HG02840 (cell line): ENCODE measurements at regions not wholly inside any gene's neighbourhood (a gene's known extent, or its start where the extent isn't known, plus 50 kb on each side); places are given as distances from the start of the nearest gene placed in this dataset.
"Not testable (repeated sequence)": the region's sequence is repeated elsewhere in the genome, so short reads cannot be mapped to it uniquely, and the experiment has no call there.

ENCODE experiments used
- ATAC-seq: cut with Tn5 transposase; IDR thresholded peaks from one replicate; pipeline ENCODE4 v1.9.1; 2021; ENCODE audit warnings: mild to moderate bottlenecking, moderate library complexity, moderate number of reproducible peaks; ENCODE audit not compliant: unreplicated experiment, low FRiP score

DNA sequence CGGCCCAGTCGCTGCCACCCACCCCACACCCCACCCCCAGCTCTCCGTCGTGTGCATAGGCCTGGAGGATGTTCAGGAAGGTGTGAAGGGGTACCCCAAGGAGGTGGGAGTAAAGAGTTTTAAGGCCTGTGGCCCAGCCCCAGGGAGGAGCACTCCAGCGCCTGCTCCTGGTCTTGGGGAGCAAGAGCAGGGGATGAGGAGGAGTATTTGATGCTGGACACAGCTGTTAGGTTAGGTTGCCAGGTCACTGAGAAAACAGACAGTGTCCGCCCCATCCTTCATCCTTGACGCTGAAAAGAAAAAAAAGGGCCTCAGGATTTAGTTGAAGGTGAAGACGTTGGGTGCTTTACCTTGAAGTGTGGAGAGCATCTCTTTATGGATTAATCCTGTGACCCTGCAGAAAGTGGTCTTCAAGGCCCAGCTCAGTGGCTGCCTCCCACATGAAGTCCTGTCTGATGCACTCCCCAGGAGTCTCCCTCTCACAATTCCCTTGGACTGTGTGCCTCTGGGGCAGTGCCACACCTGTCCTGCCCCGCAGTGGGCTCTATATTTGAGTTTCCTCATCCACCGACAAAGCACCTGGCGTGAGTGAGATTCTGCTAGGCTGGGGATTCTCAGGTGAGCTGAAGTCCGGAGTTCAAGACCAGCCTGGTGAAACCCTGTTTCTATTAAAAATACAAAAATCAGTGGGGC is 101.8 kb downstream of the SPRY4 start:
- peak; percentile 11 for ATAC-seq

DNA sequence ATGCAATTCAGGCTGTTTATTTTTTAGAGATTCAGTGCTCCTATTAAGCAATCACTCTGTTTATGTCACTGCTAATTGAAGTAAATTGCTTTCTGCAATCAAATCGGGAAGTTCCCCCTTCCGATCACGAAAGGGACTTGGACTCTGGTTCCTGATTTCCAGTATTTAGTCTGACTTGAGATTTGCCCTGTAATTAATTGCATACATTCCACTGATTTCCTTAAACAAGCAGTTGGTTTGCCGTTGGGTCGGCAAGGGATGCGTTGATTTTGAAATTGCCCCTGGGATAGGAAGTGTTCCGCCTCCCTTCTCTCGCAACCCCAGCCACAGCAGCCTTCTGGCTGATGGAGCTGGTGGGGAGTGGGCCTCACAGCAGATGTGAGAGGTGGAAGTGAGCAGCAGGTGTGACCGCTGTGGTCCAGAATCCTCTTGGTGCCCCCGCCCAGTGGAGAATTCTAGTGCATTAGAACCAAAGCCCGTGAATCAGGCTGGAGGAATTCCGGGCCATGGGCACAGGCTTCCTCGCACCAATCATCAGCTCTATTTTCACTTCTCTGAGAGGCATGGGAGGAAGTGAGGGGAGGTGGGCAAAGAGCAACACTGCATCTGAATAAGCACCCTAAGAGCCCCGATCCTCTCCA is 102.5 kb downstream of the SPRY4 start:
- no peak for ATAC-seq

DNA sequence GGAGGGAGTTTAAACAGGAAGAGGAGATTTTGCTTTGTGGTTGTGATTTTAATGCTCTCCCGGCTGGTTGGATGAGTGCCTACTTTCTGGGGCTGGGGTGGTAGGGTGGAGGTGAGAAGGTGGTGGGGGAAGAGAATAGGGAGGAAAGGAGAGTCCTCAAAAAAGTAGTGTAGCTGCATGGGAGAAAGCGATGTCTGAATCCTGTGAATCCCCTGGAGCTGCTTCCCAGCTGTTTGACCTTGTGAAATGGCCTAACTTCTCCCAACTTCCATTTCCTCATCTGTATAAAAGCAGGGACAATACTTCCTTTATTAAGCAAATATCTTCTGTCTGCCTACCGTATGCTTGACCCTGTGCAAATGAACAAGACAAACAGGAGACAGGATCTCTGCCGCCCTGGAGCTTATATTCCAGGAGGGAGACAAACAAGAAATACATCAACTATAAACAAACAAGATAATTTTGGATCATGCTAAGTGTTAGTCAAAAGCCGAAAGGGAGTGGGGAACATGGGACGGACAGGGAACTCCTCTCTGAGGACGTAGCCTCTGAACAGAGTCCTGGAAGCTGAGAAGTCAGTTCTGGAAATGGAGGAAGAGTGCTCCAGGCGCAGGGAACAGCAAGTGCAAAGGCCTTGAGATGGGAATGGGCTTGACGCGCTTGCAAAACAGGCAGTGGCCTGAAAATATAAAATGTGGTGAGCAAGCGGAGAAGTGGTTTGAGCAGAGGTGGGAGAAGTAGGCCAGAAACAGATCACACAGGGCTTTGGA is 103.5 kb downstream of the SPRY4 start:
- no peak for ATAC-seq

DNA sequence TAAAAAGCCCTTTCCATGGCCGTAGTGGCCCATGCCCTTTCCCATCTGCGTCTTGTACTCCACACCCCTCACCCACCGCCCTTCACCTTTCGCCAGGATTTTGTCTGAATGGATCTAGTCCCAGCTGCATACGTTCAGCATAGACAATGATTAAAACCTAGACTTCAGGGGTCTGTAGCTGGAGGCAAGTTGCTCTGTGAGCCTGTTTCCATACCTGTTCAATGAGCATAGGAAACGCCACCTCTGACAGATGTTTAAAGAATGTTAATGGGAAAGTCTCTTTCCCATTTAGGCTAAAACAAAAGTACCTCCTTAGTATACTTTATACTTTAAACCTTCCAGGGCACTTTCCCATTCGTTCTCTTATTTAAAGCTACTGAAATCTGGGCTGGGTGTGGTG is 105.7 kb downstream of the SPRY4 start:
- ATAC-seq, result no peak

DNA sequence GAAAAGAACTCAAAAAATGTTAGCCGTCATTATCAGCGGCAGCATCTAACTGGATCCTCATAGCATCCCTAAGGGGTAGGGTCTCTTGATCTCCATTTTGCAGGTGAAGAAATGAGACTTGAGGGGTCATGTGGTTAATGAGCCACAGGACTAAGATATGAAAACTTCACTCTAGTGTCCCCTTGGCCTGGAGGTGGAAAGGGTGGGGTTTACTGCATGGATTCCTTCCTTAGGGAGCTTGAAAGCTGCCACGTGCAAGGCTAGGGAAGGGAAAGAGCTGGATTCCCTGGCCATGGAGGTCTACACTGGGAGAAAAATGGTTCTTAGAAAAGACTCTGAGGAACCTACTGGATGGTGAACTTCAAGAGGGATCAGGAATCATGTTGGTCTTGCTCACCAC is 107.9 kb downstream of the SPRY4 start:
- no peak for ATAC-seq

DNA sequence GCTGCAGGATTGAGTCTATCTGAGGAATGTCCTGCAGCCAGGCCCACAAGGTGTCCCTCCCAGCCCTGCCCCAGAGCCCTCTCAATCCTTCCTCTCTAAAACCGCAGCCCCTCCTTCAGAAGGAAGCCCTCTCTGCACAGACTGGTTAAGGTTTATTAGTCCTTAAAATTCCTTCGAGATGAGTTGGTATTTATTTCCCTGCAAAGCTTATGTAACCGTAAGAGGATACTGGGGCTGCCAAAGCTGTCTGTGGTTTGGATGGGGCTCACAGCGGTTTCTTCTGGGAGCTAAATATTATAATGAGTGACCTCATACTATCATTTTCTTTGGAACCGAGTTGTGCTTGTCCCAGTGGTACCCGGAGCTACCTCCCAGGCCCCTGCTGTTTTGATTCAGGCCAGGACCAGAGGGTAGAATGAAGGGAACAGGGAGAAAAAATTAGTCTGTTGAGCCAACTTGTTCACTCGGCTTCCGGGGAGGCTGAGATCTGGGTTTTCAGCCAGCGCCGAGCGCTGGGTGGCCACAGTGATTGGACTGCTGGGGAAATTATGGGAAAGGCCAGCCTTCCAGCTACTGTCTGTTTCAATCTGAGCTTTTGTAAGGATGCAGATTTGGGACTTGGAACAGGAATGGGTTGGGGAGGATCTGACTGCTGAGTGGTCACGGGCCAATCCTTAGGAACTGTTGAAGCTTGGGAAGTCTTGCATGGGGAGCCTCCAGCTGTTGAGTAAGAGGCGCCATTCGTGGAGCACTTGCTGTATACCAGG is 107.5 kb downstream of the NDFIP1 start:
- ATAC-seq, result no peak

DNA sequence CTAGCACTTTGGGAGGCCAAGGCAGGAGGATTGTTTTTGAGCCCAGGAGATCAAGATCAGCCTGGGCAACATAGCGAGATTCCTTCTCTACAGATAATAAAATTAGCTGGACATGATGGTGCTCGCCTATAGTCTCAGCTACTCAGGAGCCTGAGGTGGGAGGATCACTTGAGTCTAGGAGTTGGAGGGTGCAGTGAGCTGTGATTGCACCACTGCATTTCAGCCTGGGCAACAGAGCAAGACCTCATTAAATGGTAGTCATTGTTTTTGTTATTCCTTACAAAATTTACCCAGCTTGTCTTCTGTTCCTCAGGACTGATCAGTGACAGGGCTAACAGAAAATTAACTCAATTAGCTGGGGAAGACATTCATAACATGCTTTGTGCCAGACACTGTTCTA is 104.5 kb downstream of the NDFIP1 start:
- no peak for ATAC-seq

DNA sequence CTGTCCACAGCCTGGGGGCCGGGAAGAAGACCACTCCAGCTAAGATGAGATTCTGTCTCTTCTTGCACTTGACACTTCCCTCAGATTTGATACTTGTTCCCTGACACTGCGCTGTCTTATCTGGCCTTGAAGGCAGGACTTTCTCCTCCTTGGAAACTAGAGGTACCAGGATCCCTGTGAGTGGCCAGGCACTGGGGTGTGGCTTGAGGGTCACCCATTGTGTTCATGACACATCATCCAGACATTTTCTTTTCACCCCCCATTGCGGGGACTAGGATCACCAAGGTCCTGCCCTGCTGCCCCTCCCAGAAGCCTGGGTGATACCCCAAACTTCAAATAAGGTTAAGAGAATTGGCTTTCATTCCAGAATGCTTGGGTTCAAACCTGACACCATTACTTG is 103.3 kb downstream of the NDFIP1 start:
- no peak for ATAC-seq

DNA sequence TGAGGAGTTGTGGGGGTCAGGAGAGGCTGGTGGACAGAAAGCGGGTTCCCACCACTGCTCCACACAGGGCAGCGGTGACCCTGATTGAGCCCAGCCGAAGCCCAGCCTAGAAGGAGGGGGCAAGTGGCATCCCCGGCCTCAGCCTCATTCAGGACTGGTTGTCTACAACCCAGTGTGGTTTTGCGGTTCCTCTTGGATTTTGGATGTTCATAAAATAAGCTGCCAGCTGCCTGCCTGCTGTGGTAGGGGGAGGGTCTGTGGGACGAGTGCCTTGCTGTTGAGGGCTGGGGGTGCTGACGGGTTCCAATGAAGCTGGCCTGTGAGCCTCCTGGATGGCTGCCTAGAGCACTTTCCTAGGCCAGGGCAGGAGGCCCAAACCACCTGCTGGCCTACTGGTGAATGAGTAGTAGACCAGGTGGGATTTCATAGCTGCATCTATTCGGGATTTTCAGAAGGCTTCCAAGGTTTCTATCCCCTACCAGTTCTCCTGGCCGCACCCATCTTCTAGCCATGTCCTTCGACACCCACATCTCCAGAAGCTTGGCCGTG is 102.4 kb downstream of the NDFIP1 start:
- no peak for ATAC-seq

DNA sequence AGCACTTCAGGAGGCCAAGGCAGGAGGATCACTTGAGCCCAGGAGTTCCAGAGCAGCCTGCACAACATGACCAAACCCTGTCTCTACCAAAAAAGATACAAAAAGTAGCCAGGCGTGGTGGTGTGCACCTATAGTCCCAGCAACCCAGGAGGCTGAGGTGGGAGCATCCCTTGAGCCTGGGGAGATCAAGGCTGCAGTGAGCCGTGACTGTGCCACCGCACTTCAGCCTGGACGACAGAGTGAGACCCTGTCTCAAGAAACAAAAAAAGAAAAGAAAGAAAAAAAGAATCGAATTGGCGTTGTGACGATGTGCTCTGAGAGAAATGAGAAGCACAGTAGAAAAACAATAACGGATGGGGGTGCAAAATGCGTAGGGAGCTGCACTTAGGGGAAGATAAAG is 101.4 kb downstream of the NDFIP1 start:
- no peak for ATAC-seq

DNA sequence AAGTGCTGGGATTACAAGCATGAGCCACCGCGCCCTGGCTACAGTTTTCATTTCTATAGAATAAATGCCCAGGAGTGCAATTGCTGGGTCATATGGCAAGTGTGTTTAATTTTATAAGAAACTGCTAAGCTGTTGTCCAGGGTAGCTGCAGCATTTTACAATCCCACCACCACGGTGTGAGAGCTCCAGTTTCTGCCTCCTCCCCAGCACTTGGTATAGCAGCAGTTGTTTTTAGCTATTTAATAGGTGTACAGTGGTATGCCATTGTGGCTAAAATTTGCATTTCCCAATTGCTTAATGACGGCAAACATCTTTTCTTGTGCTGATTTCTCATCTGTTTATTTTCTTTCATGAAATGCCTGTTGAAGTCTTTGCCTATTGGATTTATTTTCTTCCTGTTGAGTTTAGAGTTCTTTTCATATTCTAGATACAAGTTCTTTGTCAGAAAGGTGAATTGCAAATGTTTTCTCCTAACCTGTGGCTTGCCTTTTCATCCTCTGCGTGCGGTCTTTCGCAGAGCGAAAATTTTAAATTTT is 100.3 kb downstream of the NDFIP1 start:
- ATAC-seq, result no peak

DNA sequence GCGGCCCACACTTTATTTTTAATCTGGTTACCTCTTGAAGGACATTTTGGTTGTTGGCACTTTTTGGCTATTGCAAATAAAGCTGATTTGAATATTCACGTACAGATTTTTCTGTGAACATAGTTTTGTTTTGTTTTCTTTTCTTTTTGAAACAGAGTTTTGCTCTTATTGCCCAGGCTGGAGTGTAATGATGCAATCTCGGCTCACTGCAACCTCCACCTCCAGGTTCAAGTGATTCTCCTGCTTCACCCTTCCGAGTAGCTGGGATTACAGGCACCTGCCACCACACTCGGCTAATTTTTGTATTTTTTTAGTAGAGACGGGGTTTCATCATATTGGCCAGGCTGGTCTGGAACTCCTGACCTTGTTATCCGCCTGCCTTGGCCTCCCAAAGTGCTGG is 99.7 kb downstream of the NDFIP1 start:
- ATAC-seq, result not testable (repeated sequence)

DNA sequence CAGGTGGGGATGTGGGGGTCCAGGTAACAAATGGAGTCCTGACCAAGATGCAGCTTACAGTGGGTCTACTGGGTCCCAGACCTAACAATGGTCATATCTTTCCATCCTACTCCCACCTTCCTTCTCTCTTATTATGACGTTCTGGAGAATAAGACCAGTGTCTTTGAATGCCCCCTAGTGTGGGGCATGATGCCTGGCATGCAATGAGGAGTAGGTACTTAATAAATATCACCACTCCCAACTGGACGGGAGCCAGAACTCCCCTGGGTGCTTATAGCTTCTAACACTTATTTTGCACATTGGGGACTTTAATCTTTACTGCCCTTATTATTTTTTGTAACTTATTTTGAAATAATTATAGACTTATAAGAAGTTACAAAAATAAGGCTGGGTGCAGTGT is 98.2 kb downstream of the NDFIP1 start:
- ATAC-seq, result no peak

DNA sequence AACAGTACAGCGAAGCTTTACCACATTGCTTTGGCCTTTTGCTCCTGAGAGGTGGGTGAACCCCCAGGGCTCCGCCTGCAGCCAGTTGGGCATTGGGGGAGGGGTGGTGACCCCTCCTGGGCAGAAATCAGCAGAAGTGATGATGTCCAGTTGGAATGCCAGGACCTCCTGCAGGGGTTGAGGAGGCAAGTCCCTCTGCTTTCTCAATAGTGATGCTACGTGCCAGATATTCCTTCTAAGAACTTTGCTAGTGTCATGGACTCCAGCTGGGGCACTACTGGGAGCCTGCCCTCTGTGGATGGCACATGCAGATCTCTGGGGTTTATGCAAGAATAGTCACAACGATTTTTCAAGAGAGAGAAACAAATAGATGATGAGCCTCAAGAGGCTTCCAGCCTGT is 95.6 kb downstream of the NDFIP1 start:
- ATAC-seq, result no peak
